GM18507 (cell line): ENCODE measurements at regions not wholly inside any gene's neighbourhood (a gene's known extent, or its start where the extent isn't known, plus 50 kb on each side); places are given as distances from the start of the nearest gene placed in this dataset.
A peak's percentile ranks its signal among the peaks of the same experiment; 100 is the strongest.

Source experiments
- DNase-seq: peaks from one replicate; pipeline ENCODE4 v3.0.0; 2011; ENCODE audit warnings: low read depth; ENCODE audit not compliant: insufficient read length; ENCODE audit errors: extremely low spot score
- FAIRE-seq: peaks from 2 replicates; lab custom pipeline; 2011; peaks lifted over from hg19 to GRCh38; lab: Jason Lieb, UNC

DNA sequence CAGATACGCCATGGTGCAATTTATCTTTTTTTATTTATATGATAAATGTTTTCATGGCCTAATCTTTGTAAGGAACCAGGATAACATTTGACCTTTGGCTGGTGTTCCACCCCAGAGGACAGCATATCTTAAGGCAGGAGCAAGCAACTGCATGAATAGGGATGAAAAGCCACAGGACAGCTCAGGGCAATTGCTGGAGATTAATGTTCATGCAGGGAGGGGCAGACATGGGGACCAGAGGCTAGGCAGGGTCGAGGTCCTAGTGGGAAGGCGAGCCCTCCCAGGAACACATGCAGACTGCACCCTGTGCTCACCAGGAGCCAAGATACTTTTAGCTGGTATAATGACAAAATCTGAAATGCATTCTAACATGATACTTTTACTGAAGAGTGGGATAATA lies 74.4 kb upstream of the HAO2 start:
- DNase-seq = no peak
- no peak for FAIRE-seq

DNA sequence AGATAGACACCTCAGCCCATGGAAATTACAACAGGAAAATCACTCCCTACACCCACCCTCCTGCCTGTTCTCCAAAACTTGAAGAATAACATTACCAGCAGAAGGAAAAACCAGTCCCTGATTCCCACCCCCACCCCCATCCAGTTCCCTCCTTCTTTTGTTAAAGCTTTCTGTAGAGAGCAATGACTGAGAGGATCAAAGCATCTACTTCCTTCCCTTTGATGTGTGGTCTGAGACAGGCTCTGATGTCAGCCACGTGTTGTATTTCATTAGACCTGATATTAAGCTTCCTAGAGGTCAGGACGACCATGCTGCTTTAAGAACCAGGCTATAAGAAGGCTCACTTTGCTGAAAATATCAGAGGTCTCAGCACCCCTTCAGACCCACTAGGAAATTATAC lies 73.9 kb upstream of the HAO2 start:
- FAIRE-seq = no peak
- DNase-seq = no peak

DNA sequence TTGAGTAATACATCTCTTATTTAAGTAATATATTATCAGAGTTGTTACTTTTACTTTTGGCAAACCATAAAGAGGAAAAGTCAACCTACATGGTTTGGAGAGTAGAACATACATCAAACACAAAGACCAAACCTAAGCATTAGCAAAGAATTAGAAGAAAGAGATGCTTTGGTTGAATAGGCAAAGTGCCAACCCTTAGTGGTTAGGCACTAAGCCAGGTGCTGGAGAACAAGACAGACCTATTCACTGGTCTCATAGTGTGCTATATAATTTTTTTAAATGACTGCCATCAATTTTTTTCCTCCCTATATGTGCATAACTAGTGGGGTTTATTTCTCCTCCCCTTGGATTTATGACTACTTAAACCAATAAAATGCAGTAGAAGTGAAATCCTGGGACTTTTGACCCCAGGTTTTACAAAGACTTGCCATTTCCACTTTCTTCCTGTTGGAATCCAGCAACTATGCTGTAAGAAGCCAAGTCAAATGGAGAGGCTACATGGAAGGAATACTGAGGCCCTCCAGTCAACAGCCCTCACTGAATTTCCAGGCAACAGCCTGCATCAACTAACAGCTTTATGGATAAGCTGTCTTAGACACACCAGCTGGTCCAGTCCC lies 69.8 kb upstream of the HAO2 start:
- DNase-seq (no peak), FAIRE-seq (no peak)

DNA sequence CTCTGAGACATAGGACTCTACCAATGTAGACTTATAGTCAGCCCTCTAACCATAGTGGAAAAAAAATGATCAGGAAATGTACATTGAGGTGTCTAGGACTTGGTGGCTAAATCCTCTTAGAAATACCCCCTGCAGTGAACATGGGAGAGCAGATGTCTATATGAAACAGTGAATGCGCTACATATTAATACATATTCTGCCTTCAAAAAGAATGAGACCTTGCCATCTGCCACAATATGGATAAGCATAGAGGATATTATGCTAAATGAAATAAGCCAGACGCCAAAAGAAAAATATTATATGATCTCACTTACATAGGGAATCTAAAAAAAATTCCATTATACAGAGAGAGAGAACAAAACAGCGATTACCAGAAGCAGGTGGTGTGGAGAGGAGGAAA lies 66.6 kb upstream of the HAO2 start:
- DNase-seq (no peak), FAIRE-seq (no peak)

DNA sequence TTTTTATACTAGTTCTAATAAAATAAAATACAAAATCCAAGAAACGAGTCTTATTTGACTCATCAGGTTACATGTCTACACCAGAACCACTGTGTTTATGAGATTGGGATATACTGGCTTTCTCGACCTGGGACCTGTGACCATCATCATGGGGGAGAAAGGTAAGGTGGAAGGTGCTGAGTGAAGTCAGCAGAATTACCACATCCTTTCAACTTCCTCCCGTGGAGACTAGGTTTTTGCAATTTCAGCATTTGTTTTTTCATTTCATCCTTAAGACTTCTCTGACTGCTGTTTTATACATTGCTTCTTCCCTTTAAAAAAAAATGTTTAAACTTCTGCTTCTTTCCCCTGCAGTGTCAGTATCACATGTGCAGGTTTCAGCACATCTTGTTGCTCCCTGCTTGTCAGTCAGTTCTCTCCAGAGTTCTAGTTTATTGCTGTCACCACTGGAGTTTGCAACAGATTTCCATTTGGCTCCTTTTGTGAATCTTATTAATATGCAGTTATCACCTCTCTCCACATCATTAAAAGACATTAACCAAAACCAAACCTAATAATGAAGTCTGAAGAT lies 60.4 kb upstream of the HAO2 start:
- no peak for FAIRE-seq
- DNase-seq = no peak

DNA sequence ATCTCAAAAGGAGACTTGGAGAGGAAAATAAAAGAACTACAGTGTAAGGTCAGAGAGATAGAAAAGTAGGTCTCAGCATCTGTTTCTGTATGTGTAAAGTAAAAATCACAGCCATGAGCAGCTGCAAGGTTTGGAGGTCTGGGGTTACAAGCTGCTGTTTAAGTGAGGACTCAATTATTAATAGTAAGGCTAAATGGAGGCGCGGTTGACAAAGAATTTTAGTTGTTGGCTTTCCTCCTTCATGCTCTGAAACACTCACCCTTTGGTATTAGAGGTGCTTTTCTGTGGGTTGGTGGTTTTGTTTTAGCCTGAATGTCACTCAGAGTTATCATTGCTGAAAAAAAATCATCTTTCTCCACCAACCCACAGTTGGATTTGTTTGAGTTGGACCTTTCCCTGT lies 59.8 kb upstream of the HAO2 start:
- FAIRE-seq (no peak), DNase-seq (no peak)

DNA sequence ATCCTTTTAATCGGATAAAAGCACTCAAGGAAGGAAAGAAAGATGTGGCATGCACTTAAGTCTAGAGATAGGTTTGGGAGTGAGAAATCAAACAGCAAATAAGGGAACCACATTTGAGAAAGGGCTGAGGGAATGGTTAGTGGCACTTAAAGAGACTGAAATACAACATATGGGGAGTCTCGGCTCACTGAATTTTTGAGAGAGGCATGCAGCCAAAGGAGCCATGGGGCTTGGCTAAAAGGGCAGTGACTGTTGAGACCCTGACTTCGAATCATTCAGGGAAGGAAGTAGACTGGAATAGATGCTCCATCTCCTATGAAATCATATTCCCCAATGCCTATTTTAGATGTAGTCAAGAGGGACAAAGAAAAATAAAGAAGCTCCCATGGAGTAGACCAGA lies 58.3 kb upstream of the HAO2 start:
- FAIRE-seq (no peak), DNase-seq (no peak)

DNA sequence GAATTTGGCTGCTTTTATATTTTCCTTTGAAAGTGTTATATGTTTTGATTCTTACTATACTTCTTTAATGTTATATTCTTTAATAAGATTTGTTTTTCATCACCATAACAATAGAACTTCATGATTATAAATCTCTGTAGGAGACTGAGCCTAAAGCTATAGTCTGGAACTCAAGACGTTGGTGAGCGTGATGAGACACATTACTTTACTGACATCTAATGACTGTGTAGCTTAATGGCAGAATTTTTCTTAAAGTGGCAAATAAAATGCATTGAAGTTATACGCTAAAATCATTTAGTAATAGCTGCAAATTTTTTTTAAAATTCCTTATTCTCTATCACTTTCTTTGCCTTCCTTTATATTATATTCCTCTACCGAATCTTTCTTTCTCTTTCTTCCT lies 56.1 kb upstream of the HAO2 start:
- FAIRE-seq (no peak), DNase-seq (no peak)

DNA sequence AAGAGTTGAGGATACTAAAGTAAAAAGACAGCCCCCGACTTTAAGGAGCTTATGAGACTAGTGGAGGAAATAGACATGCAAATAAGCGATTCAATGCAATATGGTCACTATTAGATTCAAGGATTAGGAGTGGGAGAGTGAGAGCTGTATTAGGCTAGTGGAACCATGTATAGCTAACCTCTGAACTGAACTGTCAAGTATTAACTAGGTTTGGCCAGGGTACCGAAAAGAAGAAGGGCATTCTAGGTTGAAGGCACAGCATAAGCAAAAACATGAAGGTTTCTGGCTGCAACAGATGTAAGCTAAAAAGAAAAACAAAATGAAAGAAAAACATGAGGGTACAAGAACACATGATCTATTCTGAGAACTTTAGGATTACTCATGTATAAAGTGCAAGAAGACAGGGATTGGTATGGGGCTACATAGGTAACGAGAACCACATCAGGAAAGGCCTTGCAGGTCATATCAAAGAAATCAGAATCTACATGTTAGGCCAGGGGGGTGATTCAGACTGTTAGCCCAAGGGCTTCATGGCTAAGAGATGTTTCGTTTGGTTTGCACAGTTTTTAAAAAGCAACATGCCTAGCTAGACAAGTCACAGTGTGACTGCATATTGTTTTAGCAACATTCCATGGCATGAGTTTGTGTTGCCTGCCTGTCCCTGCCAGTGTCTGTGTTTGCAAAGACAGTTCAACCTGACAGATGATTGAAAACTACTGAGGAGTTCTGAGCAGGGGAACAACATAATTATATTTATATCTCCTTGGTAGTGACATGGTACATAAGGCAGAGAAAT lies 54.4 kb upstream of the HAO2 start:
- no peak for FAIRE-seq

DNA sequence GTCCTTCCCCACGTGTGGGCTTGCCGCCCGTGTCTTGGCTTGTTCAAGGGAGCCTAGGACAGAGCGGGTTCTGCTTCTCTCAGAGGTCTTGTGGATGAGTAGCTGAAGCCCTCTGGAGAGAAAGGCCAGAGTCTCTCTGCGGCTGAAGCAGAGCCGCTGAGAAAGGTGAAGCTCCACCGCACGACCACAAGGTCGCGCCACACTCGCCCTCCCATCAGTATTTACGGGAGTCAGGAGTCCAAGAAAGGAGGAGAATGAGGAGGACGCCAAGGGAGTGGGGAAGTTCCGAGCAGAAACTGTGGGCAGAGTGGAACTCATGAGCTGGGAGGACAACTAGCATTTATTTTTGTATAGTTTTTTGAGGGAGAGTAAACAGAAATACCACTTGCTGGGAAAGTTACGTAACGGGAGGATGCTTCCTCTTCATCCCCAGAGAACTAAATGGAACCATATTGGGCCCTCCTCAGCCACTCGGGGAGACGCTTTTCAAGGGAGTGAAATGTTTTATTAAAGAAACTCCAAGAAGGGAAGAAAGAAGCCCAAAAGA lies 51.6 kb upstream of the HAO2 start:
- DNase-seq (no peak), FAIRE-seq (no peak)

More for the DNA sequence above, 54.4 kb upstream of the HAO2 start:
- DNase-seq = no peak

DNA sequence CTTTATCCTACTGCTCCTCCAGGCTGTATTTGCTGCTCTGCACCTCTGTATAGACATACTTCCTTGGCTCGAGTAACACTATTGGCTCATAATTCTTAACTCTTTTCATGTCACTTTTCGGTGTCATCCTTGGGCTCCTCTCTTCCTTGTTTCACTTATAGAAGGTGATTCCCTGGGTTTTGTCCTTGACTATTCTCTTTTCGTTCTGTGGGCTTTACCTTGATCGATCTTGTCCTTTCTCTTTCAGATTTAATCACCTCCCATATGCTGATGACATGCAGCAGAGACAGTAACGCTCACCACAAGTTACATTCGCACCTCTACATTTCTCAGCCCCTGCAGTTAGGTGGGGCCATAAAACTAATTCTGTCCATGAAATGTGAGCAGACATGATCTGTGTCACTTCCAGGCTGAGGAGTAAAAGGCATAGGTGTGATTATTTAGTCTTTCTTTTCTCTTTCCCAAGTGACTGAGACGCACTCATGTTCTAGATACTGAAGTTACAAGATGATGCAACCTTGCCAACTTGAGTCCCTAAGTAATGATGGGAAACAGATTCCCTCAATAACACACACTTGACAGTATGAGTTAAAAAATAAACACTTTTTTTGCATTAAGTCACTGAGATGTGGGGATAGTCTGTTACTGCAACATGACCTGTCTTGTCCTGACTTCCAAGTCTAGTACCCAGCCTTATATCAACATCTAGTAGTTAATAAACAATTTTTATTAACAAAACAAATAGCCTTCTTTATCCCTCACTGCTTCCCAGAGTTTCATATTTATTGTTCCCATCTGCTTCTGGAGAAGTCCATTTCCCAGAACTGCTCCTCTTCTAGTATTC lies 49.9 kb upstream of the HAO2 start:
- FAIRE-seq (peak; percentile 92), DNase-seq (peak; percentile 15)
